ENCODE measurements at regions not wholly inside any gene's neighbourhood (a gene's known extent, or its start where the extent isn't known, plus 50 kb on each side); places are given as distances from the start of the nearest gene placed in this dataset.

DNA sequence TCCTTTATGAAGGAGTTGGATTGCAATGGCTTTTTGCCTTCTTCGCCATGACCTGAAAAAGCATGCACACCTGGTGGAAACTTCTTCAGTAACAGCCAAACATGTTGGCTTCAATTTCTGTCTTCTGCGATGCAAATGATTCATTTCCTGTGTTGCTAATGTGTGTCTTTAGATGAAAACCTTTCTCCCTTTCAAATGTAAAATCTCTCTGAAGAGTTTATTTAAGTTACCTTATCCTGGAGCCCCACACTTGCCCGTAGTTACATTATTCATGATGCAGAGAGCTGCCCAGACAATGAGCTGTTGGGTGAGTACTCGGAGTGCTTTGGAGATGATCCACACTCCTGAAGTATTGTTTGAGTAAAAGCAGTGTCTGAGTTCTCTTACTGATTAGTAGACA is 1100.9 kb downstream of the RPA4 start:
- TF ChIP-seq CTCF (IDR thresholded peaks at IDR 0.05) = no peak
- TF ChIP-seq POLR2AphosphoS5 (IDR thresholded peaks at IDR 0.05; ENCODE audit: low read depth, low read length) = no peak
